ENCODE measurements at regions not wholly inside any gene's neighbourhood (a gene's known extent, or its start where the extent isn't known, plus 50 kb on each side); places are given as distances from the start of the nearest gene placed in this dataset.

- ATAC-seq (ENCODE audit: low FRiP score) = no peak
- TF ChIP-seq CTCF (IDR thresholded peaks at IDR 0.05) = no peak
These were observed 341.1 kb upstream of the CNTN5 start for GRCh38 chr11:98679673-98680072.

GRCh38 chr11:98701541-98701940, 319.2 kb upstream of the CNTN5 start:
- no peak for TF ChIP-seq CTCF (IDR thresholded peaks at IDR 0.05)
- DNase-seq (ENCODE audit: low spot score) = no peak
- ATAC-seq (ENCODE audit: low FRiP score) = no peak

More at GRCh38 chr11:98679673-98680072, 341.1 kb upstream of the CNTN5 start:
- no peak for DNase-seq (ENCODE audit: low spot score)

- no peak for DNase-seq (ENCODE audit: low spot score)
- ATAC-seq (ENCODE audit: low FRiP score) = no peak
- TF ChIP-seq CTCF (IDR thresholded peaks at IDR 0.05) = no peak
These were observed 316.8 kb upstream of the CNTN5 start for GRCh38 chr11:98703779-98704556.

- ATAC-seq (ENCODE audit: low FRiP score) (no peak), DNase-seq (ENCODE audit: low spot score) (no peak)
- no peak for TF ChIP-seq CTCF (IDR thresholded peaks at IDR 0.05)
These were observed 310.7 kb upstream of the CNTN5 start for GRCh38 chr11:98710026-98710425.

- no peak for ATAC-seq (ENCODE audit: low FRiP score)
These were observed 309.8 kb upstream of the CNTN5 start for GRCh38 chr11:98710986-98711385.

GRCh38 chr11:98720951-98721350, 299.8 kb upstream of the CNTN5 start:
- no peak for TF ChIP-seq CTCF (IDR thresholded peaks at IDR 0.05)
- DNase-seq (ENCODE audit: low spot score) = no peak
- no peak for ATAC-seq (ENCODE audit: low FRiP score)

More at GRCh38 chr11:98710986-98711385, 309.8 kb upstream of the CNTN5 start:
- TF ChIP-seq CTCF (IDR thresholded peaks at IDR 0.05) = no peak
- no peak for DNase-seq (ENCODE audit: low spot score)

GRCh38 chr11:98725471-98725870, 295.3 kb upstream of the CNTN5 start:
- TF ChIP-seq CTCF (IDR thresholded peaks at IDR 0.05) = no peak
- ATAC-seq (ENCODE audit: low FRiP score) = no peak
- DNase-seq (ENCODE audit: low spot score) = no peak
